ENCODE measurements at regions not wholly inside any gene's neighbourhood (a gene's known extent, or its start where the extent isn't known, plus 50 kb on each side); places are given as distances from the start of the nearest gene placed in this dataset.

GRCh38 chr1:170277985-170278384, 132.2 kb downstream of the NTMT2 start:
- TF ChIP-seq CTCF (IDR thresholded peaks at IDR 0.05; ENCODE audit: low read depth, low read length) = no peak
- in situ Hi-C loops (cut with HindIII; ENCODE audit: low sequenced_read_pairs) = no loop called here
- no peak for DNase-seq (ENCODE audit: low read depth, low spot score)
- no peak overlapping the region for H3K4me3 ChIP-seq (ENCODE audit: low read depth, low read length)

GRCh38 chr1:170284016-170284415, 138.3 kb downstream of the NTMT2 start:
- peak; percentile 37 for DNase-seq (ENCODE audit: low read depth, low spot score)
- TF ChIP-seq CTCF (IDR thresholded peaks at IDR 0.05; ENCODE audit: low read depth, low read length) = no peak
- no peak overlapping the region for H3K4me3 ChIP-seq (ENCODE audit: low read depth, low read length)
- in situ Hi-C loops (cut with HindIII; ENCODE audit: low sequenced_read_pairs) = no loop called here

- in situ Hi-C loops (cut with HindIII; ENCODE audit: low sequenced_read_pairs) = no loop called here
- no peak for DNase-seq (ENCODE audit: low read depth, low spot score)
Observed at GRCh38 chr1:170284512-170284911, 138.8 kb downstream of the NTMT2 start.

DNA sequence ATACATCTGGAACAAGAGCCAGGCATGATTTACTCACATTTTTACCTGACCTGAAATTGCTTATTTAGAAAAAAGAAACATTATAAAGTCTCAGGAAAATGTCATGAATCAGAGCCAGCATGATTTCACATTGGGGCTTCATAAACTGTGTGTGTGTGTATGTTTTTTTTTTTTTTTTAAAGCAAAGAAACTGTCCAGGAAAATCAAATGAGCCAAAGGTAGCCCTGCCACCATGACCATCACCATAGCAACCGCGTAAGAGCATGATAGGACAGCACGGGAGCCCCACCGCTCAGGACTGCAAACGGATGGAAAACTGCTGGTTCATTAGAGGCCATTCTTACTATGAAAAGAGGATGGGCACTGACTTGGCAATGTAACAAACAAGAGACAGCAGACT, 139.2 kb downstream of the NTMT2 start:
- no peak for TF ChIP-seq CTCF (IDR thresholded peaks at IDR 0.05; ENCODE audit: low read depth, low read length)
- peak; percentile 29 for DNase-seq (ENCODE audit: low read depth, low spot score)
- in situ Hi-C loops (cut with HindIII; ENCODE audit: low sequenced_read_pairs) = no loop called here
- no peak overlapping the region for H3K4me3 ChIP-seq (ENCODE audit: low read depth, low read length)

More at GRCh38 chr1:170284512-170284911, 138.8 kb downstream of the NTMT2 start:
- H3K4me3 ChIP-seq (ENCODE audit: low read depth, low read length) = no peak overlapping the region
- no peak for TF ChIP-seq CTCF (IDR thresholded peaks at IDR 0.05; ENCODE audit: low read depth, low read length)

DNA sequence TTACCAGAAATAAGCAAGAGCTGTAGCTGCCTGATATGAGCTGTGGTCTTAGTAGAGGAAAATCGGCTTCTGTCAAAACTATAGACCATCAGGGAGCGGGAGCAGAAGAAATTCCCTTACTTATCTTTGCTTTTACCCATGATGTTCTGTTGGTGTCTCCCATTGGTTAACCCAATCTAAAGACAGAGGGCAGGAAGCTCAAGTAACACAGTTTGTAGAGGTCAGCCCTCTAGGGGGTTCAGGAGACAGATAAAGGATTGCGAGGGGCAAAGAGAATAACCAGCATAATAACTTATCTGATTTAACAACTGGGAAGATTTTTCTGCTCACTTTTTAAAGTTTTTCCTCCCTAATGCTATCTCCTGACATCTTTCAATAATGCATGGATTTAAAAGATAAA, 142.4 kb downstream of the NTMT2 start:
- no peak overlapping the region for H3K4me3 ChIP-seq (ENCODE audit: low read depth, low read length)
- no peak for TF ChIP-seq CTCF (IDR thresholded peaks at IDR 0.05; ENCODE audit: low read depth, low read length)
- DNase-seq (ENCODE audit: low read depth, low spot score) = no peak
- in situ Hi-C loops (cut with HindIII; ENCODE audit: low sequenced_read_pairs) = no loop called here

- in situ Hi-C loops (cut with HindIII; ENCODE audit: low sequenced_read_pairs) = no loop called here
- no peak overlapping the region for H3K4me3 ChIP-seq (ENCODE audit: low read depth, low read length)
- no peak for DNase-seq (ENCODE audit: low read depth, low spot score)
- no peak for TF ChIP-seq CTCF (IDR thresholded peaks at IDR 0.05; ENCODE audit: low read depth, low read length)
Observed at GRCh38 chr1:170290276-170290675, 144.5 kb downstream of the NTMT2 start.

DNA sequence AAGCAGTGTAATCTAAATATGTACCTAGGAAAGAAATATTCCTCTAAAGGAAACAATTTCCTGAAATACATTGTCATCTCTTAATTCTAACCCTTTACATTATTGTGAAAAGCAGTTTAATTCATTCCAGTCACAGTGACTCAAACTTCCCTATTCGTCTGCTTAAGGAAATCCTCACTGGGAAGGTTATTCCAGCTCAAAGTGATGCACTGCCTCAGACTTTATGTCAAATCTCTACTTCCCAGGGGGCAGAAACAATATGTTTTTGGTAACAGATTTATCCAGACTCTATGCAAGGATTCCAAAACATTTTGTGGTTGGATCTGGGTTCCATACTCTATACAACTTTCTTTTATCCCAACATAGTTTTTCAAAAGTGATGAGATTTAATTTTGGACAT, 145.2 kb downstream of the NTMT2 start:
- peak; percentile 61 for DNase-seq (ENCODE audit: low read depth, low spot score)
- no peak overlapping the region for H3K4me3 ChIP-seq (ENCODE audit: low read depth, low read length)
- in situ Hi-C loops (cut with HindIII; ENCODE audit: low sequenced_read_pairs) = no loop called here
- TF ChIP-seq CTCF (IDR thresholded peaks at IDR 0.05; ENCODE audit: low read depth, low read length) = no peak
